NCI-H146 (cell line): ENCODE measurements at regions not wholly inside any gene's neighbourhood (a gene's known extent, or its start where the extent isn't known, plus 50 kb on each side); places are given as distances from the start of the nearest gene placed in this dataset.

Experiments used
- DNase-seq: peaks from one replicate; lab custom pipeline; 2025; lab: John Stamatoyannopoulos, UW

GRCh38 chr5:88487066-88487465 lies 218.4 kb upstream of the TMEM161B start:
- no peak for DNase-seq

- DNase-seq = peak; percentile 8
Observed at GRCh38 chr5:88486431-88486830, 217.8 kb upstream of the TMEM161B start.

GRCh38 chr5:88485531-88485930 lies 216.9 kb upstream of the TMEM161B start:
- DNase-seq = no peak

- DNase-seq = no peak
Observed at GRCh38 chr5:88483964-88484672, 215.5 kb upstream of the TMEM161B start.

- no peak for DNase-seq
Observed at GRCh38 chr5:88480801-88481499, 212.3 kb upstream of the TMEM161B start.

GRCh38 chr5:88480245-88480644 lies 211.6 kb upstream of the TMEM161B start:
- no peak for DNase-seq

GRCh38 chr5:88474574-88474973 lies 205.9 kb upstream of the TMEM161B start:
- no peak for DNase-seq

- no peak for DNase-seq
Observed at GRCh38 chr5:88470745-88471144, 202.1 kb upstream of the TMEM161B start.

GRCh38 chr5:88459971-88460370 lies 191.3 kb upstream of the TMEM161B start:
- no peak for DNase-seq

- DNase-seq = no peak
Observed at GRCh38 chr5:88452820-88453219, 184.2 kb upstream of the TMEM161B start.

GRCh38 chr5:88450239-88450638 lies 181.6 kb upstream of the TMEM161B start:
- DNase-seq = no peak

GRCh38 chr5:88438006-88438405 lies 169.4 kb upstream of the TMEM161B start:
- no peak for DNase-seq

GRCh38 chr5:88436290-88436689 lies 167.6 kb upstream of the TMEM161B start:
- no peak for DNase-seq

- DNase-seq = no peak
Observed at GRCh38 chr5:88428633-88429032, 160.0 kb upstream of the TMEM161B start.

- no peak for DNase-seq
Observed at GRCh38 chr5:88426441-88426840, 157.8 kb upstream of the TMEM161B start.

- DNase-seq = no peak
Observed at GRCh38 chr5:88425124-88425523, 156.5 kb upstream of the TMEM161B start.

- no peak for DNase-seq
Observed at GRCh38 chr5:88419931-88420330, 151.3 kb upstream of the TMEM161B start.

- no peak for DNase-seq
Observed at GRCh38 chr5:88407341-88407740, 138.7 kb upstream of the TMEM161B start.

- no peak for DNase-seq
Observed at GRCh38 chr5:88405783-88406182, 137.1 kb upstream of the TMEM161B start.

- no peak for DNase-seq
Observed at GRCh38 chr5:88404405-88404804, 135.8 kb upstream of the TMEM161B start.

- DNase-seq = no peak
Observed at GRCh38 chr5:88401686-88402085, 133.0 kb upstream of the TMEM161B start.

- no peak for DNase-seq
Observed at GRCh38 chr5:88401228-88401627, 132.6 kb upstream of the TMEM161B start.

- no peak for DNase-seq
Observed at GRCh38 chr5:88399561-88399960, 130.9 kb upstream of the TMEM161B start.

- no peak for DNase-seq
Observed at GRCh38 chr5:88398316-88398715, 129.7 kb upstream of the TMEM161B start.
